ENCODE measurements at regions not wholly inside any gene's neighbourhood (a gene's known extent, or its start where the extent isn't known, plus 50 kb on each side); places are given as distances from the start of the nearest gene placed in this dataset.

- no peak overlapping the region for H3K27ac ChIP-seq
- H3K79me2 ChIP-seq (ENCODE audit: low read depth): no peaks in the 10 kb centered on the region
- no peak for DNase-seq (ENCODE audit: low spot score)
- no peak for TF ChIP-seq EZH2 (IDR thresholded peaks at IDR 0.05)
- no peak for TF ChIP-seq EZH2phosphoT487 (IDR thresholded peaks at IDR 0.05)
- no peak for TF ChIP-seq CTCF (IDR thresholded peaks at IDR 0.05)
- Mint-ChIP-seq H3K27ac (no peak overlapping the region), H3K27me3 (ENCODE audit: insufficient read depth, low read depth) (no peaks in the 10 kb centered on the region), H3K36me3 (no peaks in the 10 kb centered on the region), H3K4me1 (no peaks in the 10 kb centered on the region), H3K4me3 (no peak overlapping the region), H3K9me3 (no peaks in the 10 kb centered on the region)
- H3K4me2 ChIP-seq: no peak overlapping the region
- no peaks in the 10 kb centered on the region for H3F3A ChIP-seq (ENCODE audit: low read depth)
- H3K4me1 ChIP-seq: no peaks in the 10 kb centered on the region
- H3K27me3 ChIP-seq: no peaks in the 10 kb centered on the region
- H3K9ac ChIP-seq: no peak overlapping the region
- no peaks in the 10 kb centered on the region for H4K20me1 ChIP-seq (ENCODE audit: low read depth)
- H3K9me3 ChIP-seq (ENCODE audit: low read depth): no peaks in the 10 kb centered on the region
- no peak overlapping the region for H2AFZ ChIP-seq (replicated peaks)
- H3K4me3 ChIP-seq: no peak overlapping the region
- no peaks in the 10 kb centered on the region for H3K36me3 ChIP-seq
Measured at GRCh38 chr13:74316547-74316946, 182.3 kb upstream of the KLF12 start.

- H3K9ac ChIP-seq: no peak overlapping the region
- no peak overlapping the region for H3K27ac ChIP-seq
- H3K9me3 ChIP-seq (ENCODE audit: low read depth): no peaks in the 10 kb centered on the region
- H3K4me3 ChIP-seq: no peak overlapping the region
- H3K4me3 Mint-ChIP-seq: no peak overlapping the region
- H3K4me1 ChIP-seq: peaks cover 14% of the 10 kb centered on the region
- no peaks in the 10 kb centered on the region for H3F3A ChIP-seq (ENCODE audit: low read depth)
- H3K27me3 Mint-ChIP-seq (ENCODE audit: insufficient read depth, low read depth): no peaks in the 10 kb centered on the region
- peak overlapping the region; percentile 61 for H2AFZ ChIP-seq (replicated peaks)
- no peaks in the 10 kb centered on the region for H3K36me3 Mint-ChIP-seq
- no peak overlapping the region for H3K4me2 ChIP-seq
- H3K36me3 ChIP-seq: no peaks in the 10 kb centered on the region
- peaks cover 2% of the 10 kb centered on the region for H3K9me3 Mint-ChIP-seq
- no peak for DNase-seq (ENCODE audit: low spot score)
- no peaks in the 10 kb centered on the region for H4K20me1 ChIP-seq (ENCODE audit: low read depth)
- no peak overlapping the region for H3K27ac Mint-ChIP-seq
- H3K79me2 ChIP-seq (ENCODE audit: low read depth): no peaks in the 10 kb centered on the region
- H3K27me3 ChIP-seq: no peaks in the 10 kb centered on the region
- peaks cover 21% of the 10 kb centered on the region for H3K4me1 Mint-ChIP-seq
- TF ChIP-seq EZH2phosphoT487 (IDR thresholded peaks at IDR 0.05) (no peak), CTCF (IDR thresholded peaks at IDR 0.05) (peak; percentile 11)
Measured at GRCh38 chr13:74306496-74306895, 172.3 kb upstream of the KLF12 start.

GRCh38 chr13:74305876-74306275 is 171.7 kb upstream of the KLF12 start:
- H3F3A ChIP-seq (ENCODE audit: low read depth): no peaks in the 10 kb centered on the region
- peaks cover 26% of the 10 kb centered on the region for H3K4me1 Mint-ChIP-seq
- no peak overlapping the region for H3K9ac ChIP-seq
- peaks cover 14% of the 10 kb centered on the region for H3K4me1 ChIP-seq
- TF ChIP-seq EZH2 (IDR thresholded peaks at IDR 0.05) (no peak), EZH2phosphoT487 (IDR thresholded peaks at IDR 0.05) (no peak), CTCF (IDR thresholded peaks at IDR 0.05) (no peak)
- H4K20me1 ChIP-seq (ENCODE audit: low read depth): no peaks in the 10 kb centered on the region
- H3K27me3 ChIP-seq: no peaks in the 10 kb centered on the region
- H3K4me3 Mint-ChIP-seq: no peak overlapping the region
- no peaks in the 10 kb centered on the region for H3K79me2 ChIP-seq (ENCODE audit: low read depth)
- no peak overlapping the region for H3K4me2 ChIP-seq
- H3K27ac ChIP-seq: no peak overlapping the region
- no peak overlapping the region for H3K27ac Mint-ChIP-seq
- no peaks in the 10 kb centered on the region for H3K27me3 Mint-ChIP-seq (ENCODE audit: insufficient read depth, low read depth)
- peak overlapping the region; percentile 66 for H2AFZ ChIP-seq (replicated peaks)
- no peaks in the 10 kb centered on the region for H3K9me3 ChIP-seq (ENCODE audit: low read depth)
- H3K36me3 ChIP-seq: no peaks in the 10 kb centered on the region
- H3K4me3 ChIP-seq: no peak overlapping the region
- no peaks in the 10 kb centered on the region for H3K36me3 Mint-ChIP-seq
- peaks cover 2% of the 10 kb centered on the region for H3K9me3 Mint-ChIP-seq
- peak; percentile 22 for DNase-seq (ENCODE audit: low spot score)

Measured in neural progenitor cell (in vitro differentiated cells).